ENCODE measurements at regions not wholly inside any gene's neighbourhood (a gene's known extent, or its start where the extent isn't known, plus 50 kb on each side); places are given as distances from the start of the nearest gene placed in this dataset.

GRCh38 chr12:132398386-132398991 lies 69.1 kb upstream of the GALNT9 start:
- Histone ChIP-seq H3K9me3 (ENCODE audit: control insufficient read depth in 2 of 3, insufficient read depth in 1 of 3, low read length in 3 of 3) (peaks cover 0 to 2% (median 0%) of the 10 kb centered on the region in 3 donors), H3K27me3 (ENCODE audit: control insufficient read depth, insufficient read depth, low read length) (peaks cover 12% of the 10 kb centered on the region), H3K36me3 (ENCODE audit: control insufficient read depth in 2 of 3, insufficient read depth in 3 of 3, low read length in 3 of 3) (peaks cover 0 to 3% (median 0%) of the 10 kb centered on the region in 3 donors), H3K9ac (ENCODE audit: low read length in 3 of 3) (no peak overlapping the region), H3K27ac (ENCODE audit: low read depth in 2 of 2, low read length in 2 of 2) (no peak overlapping the region), H3K4me1 (ENCODE audit: control insufficient read depth in 2 of 3, insufficient read depth in 2 of 3, low read depth in 1 of 3, low read length in 3 of 3) (no peaks in the 10 kb centered on the region), H3K4me3 (ENCODE audit: low read length in 3 of 3) (no peak overlapping the region)
- intact Hi-C loops (cut with DNase I), result no loop called here
- no peak for TF ChIP-seq CTCF (IDR thresholded peaks at IDR 0.05; ENCODE audit: borderline replicate concordance, extremely low read depth, insufficient read depth)
- DNase-seq (peak in 1 of 5 donors; percentile 68), FAIRE-seq (no peak)

DNA sequence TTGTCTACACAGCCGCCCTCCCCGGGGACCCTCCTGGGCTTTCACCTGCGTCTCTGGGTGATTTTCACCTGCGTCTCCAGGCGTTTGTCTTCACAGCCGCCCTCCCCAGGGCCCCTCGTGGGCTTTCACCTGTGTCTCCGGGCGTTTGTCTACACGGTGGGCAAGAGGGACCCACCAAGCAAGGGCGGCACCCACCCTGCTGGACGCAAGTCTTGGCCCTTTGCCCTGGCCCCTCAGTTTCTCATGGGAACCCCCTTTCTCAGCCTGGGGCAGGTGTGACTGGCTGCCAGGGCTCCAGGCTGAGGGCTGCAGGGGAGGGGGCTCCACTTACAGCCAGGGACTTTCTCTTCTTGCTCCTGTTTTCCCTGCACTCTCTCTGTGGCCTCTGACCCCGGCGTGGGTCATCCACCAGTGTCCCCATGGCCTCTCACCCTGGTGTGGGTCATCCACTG lies 68.6 kb upstream of the GALNT9 start:
- FAIRE-seq, result no peak
- peak in 1 of 5 donors; percentile 60 for DNase-seq

GRCh38 chr12:132397152-132397933 lies 68.0 kb upstream of the GALNT9 start:
- Histone ChIP-seq H3K4me1 (ENCODE audit: control insufficient read depth in 2 of 3, insufficient read depth in 2 of 3, low read depth in 1 of 3, low read length in 3 of 3) (no peaks in the 10 kb centered on the region), H3K9ac (ENCODE audit: low read length in 3 of 3) (no peak overlapping the region), H3K36me3 (ENCODE audit: control insufficient read depth in 2 of 3, insufficient read depth in 3 of 3, low read length in 3 of 3) (peaks cover 0 to 3% (median 0%) of the 10 kb centered on the region in 3 donors), H3K4me3 (ENCODE audit: low read length in 3 of 3) (no peak overlapping the region), H3K9me3 (ENCODE audit: control insufficient read depth in 2 of 3, insufficient read depth in 1 of 3, low read length in 3 of 3) (peaks cover 0 to 2% (median 0%) of the 10 kb centered on the region in 3 donors), H3K27ac (ENCODE audit: low read depth in 2 of 2, low read length in 2 of 2) (no peak overlapping the region), H3K27me3 (ENCODE audit: control insufficient read depth, insufficient read depth, low read length) (peaks cover 12% of the 10 kb centered on the region)
- FAIRE-seq (no peak), DNase-seq (peak in 1 of 5 donors; percentile 37)
- intact Hi-C loops (cut with DNase I), result no loop called here
- no peak for TF ChIP-seq CTCF (IDR thresholded peaks at IDR 0.05; ENCODE audit: borderline replicate concordance, extremely low read depth, insufficient read depth)

More for the DNA sequence above, 68.6 kb upstream of the GALNT9 start:
- H3K4me3 ChIP-seq (ENCODE audit: low read length in 3 of 3), result no peak overlapping the region
- H3K27ac ChIP-seq (ENCODE audit: low read depth in 2 of 2, low read length in 2 of 2), result no peak overlapping the region
- TF ChIP-seq CTCF (IDR thresholded peaks at IDR 0.05; ENCODE audit: borderline replicate concordance, extremely low read depth, insufficient read depth), result no peak
- peaks cover 0 to 2% (median 0%) of the 10 kb centered on the region in 3 donors for H3K9me3 ChIP-seq (ENCODE audit: control insufficient read depth in 2 of 3, insufficient read depth in 1 of 3, low read length in 3 of 3)
- peaks cover 12% of the 10 kb centered on the region for H3K27me3 ChIP-seq (ENCODE audit: control insufficient read depth, insufficient read depth, low read length)
- no peak overlapping the region for H3K9ac ChIP-seq (ENCODE audit: low read length in 3 of 3)
- intact Hi-C loops (cut with DNase I), result no loop called here
- H3K36me3 ChIP-seq (ENCODE audit: control insufficient read depth in 2 of 3, insufficient read depth in 3 of 3, low read length in 3 of 3), result peaks cover 0 to 3% (median 0%) of the 10 kb centered on the region in 3 donors
- no peaks in the 10 kb centered on the region for H3K4me1 ChIP-seq (ENCODE audit: control insufficient read depth in 2 of 3, insufficient read depth in 2 of 3, low read depth in 1 of 3, low read length in 3 of 3)
